ENCODE measurements at regions not wholly inside any gene's neighbourhood (a gene's known extent, or its start where the extent isn't known, plus 50 kb on each side); places are given as distances from the start of the nearest gene placed in this dataset.

- no peak for DNase-seq (ENCODE audit: low spot score in 2 of 2)
- no peak for TF ChIP-seq POLR2A (IDR thresholded peaks at IDR 0.05)
- no peak for TF ChIP-seq CTCF (IDR thresholded peaks at IDR 0.05)
- intact Hi-C loops (cut with DNase I; ENCODE audit: low total_unique reads) = no loop called here
- 37 to 49% methylated on average over 3 of the region's 3 CpGs for WGBS, 2 donors
- no peak overlapping the region for H3K4me3 ChIP-seq (ENCODE audit: low read depth, poor library complexity, severe bottlenecking)
Observed at GRCh38 chr16:26267641-26268040, 575.9 kb downstream of the HS3ST4 start.

- TF ChIP-seq POLR2A (IDR thresholded peaks at IDR 0.05) (no peak), CTCF (IDR thresholded peaks at IDR 0.05) (no peak)
- intact Hi-C loops (cut with DNase I; ENCODE audit: low total_unique reads) = no loop called here
- no peak overlapping the region for H3K4me3 ChIP-seq (ENCODE audit: low read depth, poor library complexity, severe bottlenecking)
- no peak for DNase-seq (ENCODE audit: low spot score in 2 of 2)
Observed at GRCh38 chr16:26269673-26270072, 577.9 kb downstream of the HS3ST4 start.

GRCh38 chr16:26273607-26274006, 581.8 kb downstream of the HS3ST4 start:
- intact Hi-C loops (cut with DNase I; ENCODE audit: low total_unique reads) = no loop called here
- TF ChIP-seq POLR2A (IDR thresholded peaks at IDR 0.05) (no peak), CTCF (IDR thresholded peaks at IDR 0.05) (no peak)
- WGBS, 2 donors = 41 to 68% methylated on average over 3 of the region's 3 CpGs
- no peak for DNase-seq (ENCODE audit: low spot score in 2 of 2)
- H3K4me3 ChIP-seq (ENCODE audit: low read depth, poor library complexity, severe bottlenecking) = no peak overlapping the region

GRCh38 chr16:26275021-26275590, 583.3 kb downstream of the HS3ST4 start:
- 72 to 78% methylated on average over 3 of the region's 3 CpGs for WGBS, 2 donors

GRCh38 chr16:26276289-26276688, 584.5 kb downstream of the HS3ST4 start:
- intact Hi-C loops (cut with DNase I; ENCODE audit: low total_unique reads) = loop anchor here (5.0 kb wide), 1 partner anchor 1464 kb away; no protein-coding TSS in a partner anchor
- H3K4me3 ChIP-seq (ENCODE audit: low read depth, poor library complexity, severe bottlenecking) = no peak overlapping the region
- WGBS, 2 donors = 67 to 73% methylated on average over 4 of the region's 4 CpGs
- TF ChIP-seq CTCF (IDR thresholded peaks at IDR 0.05) (no peak), POLR2A (IDR thresholded peaks at IDR 0.05) (no peak)
- DNase-seq (ENCODE audit: low spot score in 2 of 2) = no peak

More at GRCh38 chr16:26275021-26275590, 583.3 kb downstream of the HS3ST4 start:
- intact Hi-C loops (cut with DNase I; ENCODE audit: low total_unique reads) = loop anchor here (5.0 kb wide), 1 partner anchor 1463 kb away; no protein-coding TSS in a partner anchor
- no peak overlapping the region for H3K4me3 ChIP-seq (ENCODE audit: low read depth, poor library complexity, severe bottlenecking)
- no peak for TF ChIP-seq CTCF (IDR thresholded peaks at IDR 0.05)
- no peak for TF ChIP-seq POLR2A (IDR thresholded peaks at IDR 0.05)
- no peak for DNase-seq (ENCODE audit: low spot score in 2 of 2)
